Aorta (tissue), 5 donors: ENCODE measurements at regions not wholly inside any gene's neighbourhood (a gene's known extent, or its start where the extent isn't known, plus 50 kb on each side); places are given as distances from the start of the nearest gene placed in this dataset.

Source experiments
- ATAC-seq: fragments of 200-7000 bp; cut with Tn5 transposase; one replicate; pipeline ENCODE4 v1.9.1; 2022; ENCODE audit warnings: moderate library complexity; ENCODE audit not compliant: low FRiP score
- DNase-seq, 2 donors: peaks; one replicate each; pipeline ENCODE4 v3.0.0-alpha.2; 2020
- H3K27ac ChIP-seq, 2 donors: one replicate each; pipeline ENCODE4 v1.5.1; 2013; ENCODE audit warnings: low read length in 2 of 2, mild to moderate bottlenecking in 2 of 2, moderate library complexity in 2 of 2, control low read depth in 1 of 2, inconsistent platforms in 1 of 2, low read depth in 1 of 2
- H3K27me3 ChIP-seq, 2 donors: one replicate each; pipeline ENCODE4 v1.6.1; 2013; ENCODE audit warnings: control low read depth in 1 of 2, low read length in 1 of 2, mild to moderate bottlenecking in 1 of 2, moderate library complexity in 1 of 2; ENCODE audit not compliant: insufficient read depth in 2 of 2, control insufficient read depth in 1 of 2
- H3K36me3 ChIP-seq, 2 donors: one replicate each; pipeline ENCODE4 v1.6.1; 2013; ENCODE audit warnings: control low read depth in 1 of 2, low read length in 1 of 2, mild to moderate bottlenecking in 1 of 2; ENCODE audit not compliant: insufficient read depth in 2 of 2, control insufficient read depth in 1 of 2
- H3K4me1 ChIP-seq, 2 donors: one replicate each; pipeline ENCODE4 v1.6.1; 2013; ENCODE audit warnings: low read length in 2 of 2, control low read depth in 1 of 2, mild to moderate bottlenecking in 1 of 2, moderate library complexity in 1 of 2; ENCODE audit not compliant: insufficient read depth in 2 of 2, control insufficient read depth in 1 of 2
- H3K4me3 ChIP-seq, 2 donors: one replicate each; pipeline ENCODE4 v1.5.1; 2013; ENCODE audit warnings: low read length in 2 of 2, control low read depth in 1 of 2, mild to moderate bottlenecking in 1 of 2
- H3K9me3 ChIP-seq: one replicate; pipeline ENCODE4 v1.6.1; 2013; ENCODE audit warnings: mild to moderate bottlenecking, low read length; ENCODE audit not compliant: control insufficient read depth
- WGBS, 2 donors: extraction: QIAGEN DNeasy Blood & Tissue Kit; methylation state at CpG; one replicate each; pipeline ENCODE4 v1.1.7; 2013; 5-methylcytosine and 5-hydroxymethylcytosine counted together
- intact Hi-C, 2 donors: fragments of 100-400 bp; cut with DNase I; formaldehyde crosslinking; loops; one replicate each; pipeline versions ENCODE4 v1.14.2 to v1.15.0; 2022
- donor health status: healthy with polysubstance abuse.
- donor health status: Bipolar disorder and iron deficiency.
- donor health status: DM: no; HTN: no; CAD: no.
- donor health status: DM: no; HTN: no; CAD: no.
- donor health status: DM: yes; HTN: yes; CAD: no.

GRCh38 chr4:23279377-23279986, 586.7 kb downstream of the GBA3 start:
- Histone ChIP-seq H3K4me3 (no peak overlapping the region), H3K27ac (no peak overlapping the region), H3K4me1 (no peaks in the 10 kb centered on the region), H3K27me3 (no peaks in the 10 kb centered on the region), H3K9me3 (no peaks in the 10 kb centered on the region), H3K36me3 (no peaks in the 10 kb centered on the region)
- DNase-seq (no peak), ATAC-seq (no peak)
- 11 to 16% methylated on average over 3 of the region's 3 CpGs for WGBS, 2 donors
- intact Hi-C loops = no loop called here

GRCh38 chr4:23278845-23279244, 586.1 kb downstream of the GBA3 start:
- H3K27me3 ChIP-seq = no peaks in the 10 kb centered on the region
- intact Hi-C loops = no loop called here
- ATAC-seq = no peak
- H3K9me3 ChIP-seq = no peaks in the 10 kb centered on the region
- H3K27ac ChIP-seq = no peak overlapping the region
- no peaks in the 10 kb centered on the region for H3K36me3 ChIP-seq
- DNase-seq = no peak
- no peak overlapping the region for H3K4me3 ChIP-seq
- H3K4me1 ChIP-seq = no peaks in the 10 kb centered on the region
- 46 to 68% methylated on average over 2 of the region's 2 CpGs for WGBS, 2 donors

GRCh38 chr4:23276076-23276475, 583.3 kb downstream of the GBA3 start:
- WGBS, 2 donors = 76 to 78% methylated on average over 3 of the region's 3 CpGs
- H3K27me3 ChIP-seq = no peaks in the 10 kb centered on the region
- intact Hi-C loops = no loop called here
- no peaks in the 10 kb centered on the region for H3K4me1 ChIP-seq
- DNase-seq (no peak), ATAC-seq (no peak)
- no peaks in the 10 kb centered on the region for H3K9me3 ChIP-seq
- H3K27ac ChIP-seq = no peak overlapping the region
- no peaks in the 10 kb centered on the region for H3K36me3 ChIP-seq
- no peak overlapping the region for H3K4me3 ChIP-seq

GRCh38 chr4:23269566-23269965, 576.8 kb downstream of the GBA3 start:
- Histone ChIP-seq H3K4me3 (no peak overlapping the region), H3K27me3 (no peaks in the 10 kb centered on the region), H3K27ac (no peak overlapping the region), H3K9me3 (no peaks in the 10 kb centered on the region), H3K36me3 (no peaks in the 10 kb centered on the region), H3K4me1 (no peaks in the 10 kb centered on the region)
- DNase-seq (no peak), ATAC-seq (no peak)
- 0 to 8% methylated on average over 1 of the region's 1 CpG for WGBS, 2 donors
- intact Hi-C loops = no loop called here

- DNase-seq (no peak), ATAC-seq (no peak)
- Histone ChIP-seq H3K4me3 (no peak overlapping the region), H3K4me1 (no peaks in the 10 kb centered on the region), H3K9me3 (no peaks in the 10 kb centered on the region), H3K27me3 (no peaks in the 10 kb centered on the region), H3K27ac (no peak overlapping the region), H3K36me3 (no peaks in the 10 kb centered on the region)
- 67 to 70% methylated on average over 3 of the region's 3 CpGs for WGBS, 2 donors
- intact Hi-C loops = no loop called here
Measured at GRCh38 chr4:23268072-23268771, 575.5 kb downstream of the GBA3 start.

- H3K4me1 ChIP-seq = no peaks in the 10 kb centered on the region
- no peak overlapping the region for H3K27ac ChIP-seq
- ATAC-seq = no peak
- DNase-seq = no peak
- H3K4me3 ChIP-seq = no peak overlapping the region
- no peaks in the 10 kb centered on the region for H3K9me3 ChIP-seq
- WGBS, 2 donors = 43% methylated on average over 3 of the region's 3 CpGs
- no peaks in the 10 kb centered on the region for H3K27me3 ChIP-seq
- intact Hi-C loops = no loop called here
- no peaks in the 10 kb centered on the region for H3K36me3 ChIP-seq
Measured at GRCh38 chr4:23266401-23266800, 573.7 kb downstream of the GBA3 start.

GRCh38 chr4:23260511-23260910, 567.8 kb downstream of the GBA3 start:
- WGBS, 2 donors = 84 to 86% methylated on average over 1 of the region's 1 CpG
- intact Hi-C loops = no loop called here
- no peak overlapping the region for H3K4me3 ChIP-seq
- no peaks in the 10 kb centered on the region for H3K4me1 ChIP-seq
- H3K27ac ChIP-seq = no peak overlapping the region
- ATAC-seq (no peak), DNase-seq (no peak)
- H3K9me3 ChIP-seq = no peaks in the 10 kb centered on the region
- H3K27me3 ChIP-seq = no peaks in the 10 kb centered on the region
- H3K36me3 ChIP-seq = no peaks in the 10 kb centered on the region

GRCh38 chr4:23245203-23245832, 552.6 kb downstream of the GBA3 start:
- ATAC-seq (no peak), DNase-seq (no peak)
- H3K4me1 ChIP-seq = no peaks in the 10 kb centered on the region
- no peak overlapping the region for H3K4me3 ChIP-seq
- H3K9me3 ChIP-seq = no peaks in the 10 kb centered on the region
- intact Hi-C loops = no loop called here
- WGBS, 2 donors = 9 to 20% methylated on average over 3 of the region's 3 CpGs
- H3K27me3 ChIP-seq = no peaks in the 10 kb centered on the region
- H3K36me3 ChIP-seq = no peaks in the 10 kb centered on the region
- no peak overlapping the region for H3K27ac ChIP-seq

- Histone ChIP-seq H3K9me3 (no peaks in the 10 kb centered on the region), H3K27ac (no peak overlapping the region), H3K4me3 (no peak overlapping the region), H3K36me3 (no peaks in the 10 kb centered on the region), H3K4me1 (no peaks in the 10 kb centered on the region), H3K27me3 (no peaks in the 10 kb centered on the region)
- DNase-seq (no peak), ATAC-seq (no peak)
- 54 to 55% methylated on average over 2 of the region's 2 CpGs for WGBS, 2 donors
- intact Hi-C loops = no loop called here
Measured at GRCh38 chr4:23242962-23243361, 550.2 kb downstream of the GBA3 start.
